DMS 273 (cell line): ENCODE measurements at regions not wholly inside any gene's neighbourhood (a gene's known extent, or its start where the extent isn't known, plus 50 kb on each side); places are given as distances from the start of the nearest gene placed in this dataset.

Experiments used
- DNase-seq: peaks from one replicate; lab custom pipeline; 2025; ENCODE audit not compliant: unreplicated experiment; lab: John Stamatoyannopoulos, UW

DNA sequence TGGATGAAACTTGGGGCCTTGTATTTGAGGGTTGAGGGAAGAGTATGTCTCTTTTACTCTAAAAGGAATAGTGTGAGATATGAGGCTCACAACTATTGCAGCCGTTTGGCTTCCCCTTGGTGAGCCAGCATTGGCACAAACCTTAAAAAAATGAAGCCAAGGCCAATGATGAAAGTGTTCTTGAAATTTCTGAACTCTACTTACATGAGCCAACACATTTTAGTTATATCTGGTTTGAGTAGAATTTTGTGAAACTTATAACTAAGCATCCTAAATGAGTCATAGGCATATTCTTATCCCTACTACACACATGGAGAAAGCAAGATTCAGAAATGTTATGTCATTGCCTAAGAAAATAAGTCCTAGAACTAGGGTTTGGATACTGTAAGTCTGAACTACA is 55.3 kb upstream of the ACSS3 start:
- no peak for DNase-seq

DNA sequence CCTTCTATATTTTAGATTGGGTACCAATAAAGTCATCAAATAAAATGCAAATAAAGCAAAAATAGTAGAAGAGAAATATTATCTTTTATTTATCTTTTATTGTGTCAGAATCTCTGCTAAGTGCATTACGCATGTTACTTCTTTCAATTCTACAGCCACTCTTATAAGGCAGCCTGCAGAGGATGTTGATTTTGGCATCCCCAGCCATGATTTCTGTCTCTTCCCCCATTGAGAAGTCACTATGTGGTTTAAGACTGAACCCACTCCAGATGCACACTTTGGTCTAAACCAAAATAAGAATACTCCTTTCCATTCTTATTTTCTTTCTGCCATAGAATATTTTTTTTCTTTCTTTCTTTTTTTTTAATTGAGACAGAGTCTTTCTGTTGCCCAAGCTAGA is 56.0 kb upstream of the ACSS3 start:
- no peak for DNase-seq

DNA sequence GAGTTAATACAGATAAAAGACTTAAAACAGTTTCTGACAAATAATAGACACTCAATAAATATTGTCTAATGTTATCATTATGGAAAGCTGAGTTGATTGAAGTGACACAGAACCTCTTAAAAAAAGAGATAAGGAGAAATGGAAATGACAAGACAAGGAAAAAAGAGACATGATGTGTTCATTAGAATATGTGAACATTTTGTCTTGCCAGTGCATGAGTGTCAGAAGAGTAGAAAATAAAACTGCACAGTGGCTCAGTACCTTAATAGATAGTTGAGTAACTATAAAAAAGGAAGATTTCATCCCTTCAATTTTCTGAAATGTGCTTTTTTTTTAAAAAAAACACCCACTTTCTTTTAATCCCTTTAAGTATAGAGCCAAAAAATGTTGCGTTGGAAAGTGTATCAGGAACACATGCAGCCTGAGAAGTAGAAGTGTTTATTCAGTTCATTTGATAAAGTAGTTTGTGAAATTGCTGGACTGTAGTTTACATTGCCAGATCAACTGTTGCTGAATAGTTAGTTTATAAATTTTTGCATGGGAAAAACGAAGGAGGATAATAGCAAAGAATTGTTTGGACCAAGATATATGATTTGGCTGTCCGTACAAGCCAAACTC is 56.6 kb upstream of the ACSS3 start:
- DNase-seq: no peak

DNA sequence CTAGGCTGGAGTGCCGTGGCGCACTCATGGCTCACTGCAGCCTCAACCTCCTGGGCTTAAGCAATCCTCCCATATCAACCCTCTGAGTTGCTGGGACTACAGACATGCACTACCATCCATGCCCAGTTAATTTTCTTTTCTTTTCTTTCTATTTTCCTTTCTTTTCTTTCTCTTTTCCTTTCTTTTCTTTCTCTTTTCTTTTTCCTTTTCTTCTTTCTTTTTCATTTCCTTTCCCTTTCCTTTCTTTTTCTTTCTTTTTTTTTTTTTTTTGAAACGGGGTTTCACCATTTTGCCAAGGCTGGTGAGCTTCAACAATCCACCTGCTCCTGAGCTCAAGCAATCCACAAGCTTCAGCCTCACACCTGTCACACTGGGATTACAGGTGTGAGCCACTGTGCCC is 60.1 kb upstream of the ACSS3 start:
- DNase-seq: no peak

DNA sequence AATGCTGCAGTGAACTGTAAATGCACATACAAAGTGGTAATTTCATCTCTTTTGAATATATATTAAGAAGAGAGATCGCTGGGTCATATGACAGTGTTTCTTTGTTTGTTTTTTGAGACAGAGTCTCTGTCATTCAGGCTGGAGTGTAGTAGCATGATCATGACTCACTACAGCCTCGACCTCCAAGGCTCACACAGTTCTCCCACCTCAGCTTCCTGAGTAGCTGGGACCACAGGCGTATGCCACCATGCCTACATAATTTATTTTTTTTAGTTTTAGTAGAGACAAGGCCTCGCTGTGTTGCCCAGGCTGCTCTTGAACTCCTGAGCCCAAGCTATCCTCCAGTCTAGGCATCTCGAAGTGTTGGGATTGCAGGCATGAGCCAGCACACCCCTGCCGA is 62.4 kb upstream of the ACSS3 start:
- DNase-seq: no peak

DNA sequence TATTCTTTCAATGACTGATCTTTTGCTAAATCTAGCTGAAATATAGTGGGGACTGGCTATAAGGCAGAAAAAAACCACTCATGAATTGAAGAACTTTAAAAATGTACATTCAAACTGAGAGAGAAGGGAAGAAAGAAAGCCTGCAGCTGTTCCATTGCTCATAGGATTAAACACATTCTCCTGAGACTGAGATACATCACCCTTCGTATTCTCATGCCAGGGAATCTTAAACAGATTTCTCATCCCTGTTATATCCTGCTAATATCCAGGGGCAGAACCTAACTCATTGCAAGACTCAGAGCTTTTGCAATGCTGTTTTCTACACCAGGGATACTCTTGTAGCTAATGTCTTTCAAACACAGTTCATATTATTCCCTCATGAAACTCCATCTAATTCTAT is 67.2 kb upstream of the ACSS3 start:
- DNase-seq: no peak

DNA sequence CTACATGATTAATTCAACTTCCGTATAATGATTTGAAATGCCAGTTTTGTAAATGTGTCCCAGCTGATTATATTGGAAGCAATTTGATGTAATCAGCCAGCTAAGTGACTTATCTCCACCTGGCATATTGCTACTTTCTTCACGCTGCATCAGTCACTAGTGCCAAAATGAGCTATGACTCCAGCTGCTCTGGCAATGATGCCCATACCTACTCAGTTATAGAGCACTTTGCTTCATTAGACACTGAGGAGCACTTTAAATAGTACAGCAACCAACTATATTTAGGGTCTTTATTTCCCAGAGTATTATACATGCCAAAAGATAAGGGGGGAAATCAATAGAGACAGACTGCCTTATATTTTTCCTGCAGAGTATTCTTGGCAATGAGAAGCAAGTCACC is 67.9 kb upstream of the LIN7A start:
- peak; percentile 70 for DNase-seq

DNA sequence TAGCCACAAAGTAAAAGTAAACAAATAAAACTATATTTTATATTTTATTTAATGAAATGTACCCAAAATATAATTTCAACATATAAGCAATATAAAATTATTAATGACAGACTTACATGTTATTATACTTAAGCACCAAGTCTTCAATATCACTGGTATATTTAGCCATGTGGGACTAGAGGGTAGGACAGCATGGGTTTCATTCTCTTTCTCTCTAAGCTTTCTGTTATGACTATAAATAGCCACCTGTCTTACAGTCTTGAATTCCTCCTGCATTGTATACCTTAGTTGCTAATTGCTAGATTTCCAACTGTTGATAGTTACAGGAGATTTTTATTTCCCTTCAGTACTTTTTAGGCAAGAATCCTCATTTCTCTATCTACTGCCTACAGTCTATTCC is 63.1 kb upstream of the LIN7A start:
- no peak for DNase-seq

DNA sequence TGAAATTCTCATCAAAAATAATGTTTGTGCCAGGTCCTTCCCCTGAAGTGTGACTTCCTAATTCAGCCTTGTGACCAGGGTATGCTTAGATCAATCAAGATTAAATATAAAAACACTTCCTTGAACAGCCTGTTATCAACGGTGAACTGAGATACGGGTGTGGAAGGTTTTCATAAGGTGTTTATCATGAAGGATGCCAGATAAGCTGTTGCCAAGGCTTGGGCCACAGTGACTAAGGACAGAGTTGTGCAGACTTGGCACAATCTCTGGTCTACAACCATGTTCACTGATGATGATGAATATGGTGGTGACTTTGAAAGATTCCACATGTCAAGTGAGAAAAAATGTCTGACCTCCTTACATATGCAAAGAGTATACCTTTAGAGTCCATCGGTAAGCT is 51.3 kb upstream of the LIN7A start:
- DNase-seq: no peak
